HUES6 (cell line): ENCODE measurements at regions not wholly inside any gene's neighbourhood (a gene's known extent, or its start where the extent isn't known, plus 50 kb on each side); places are given as distances from the start of the nearest gene placed in this dataset.

Experiments
- H3K27ac ChIP-seq: 2 replicates; pipeline ENCODE4 v1.7.0; 2013; ENCODE audit warnings: low read depth, mild to moderate bottlenecking, low read length, inconsistent platforms
- H3K27me3 ChIP-seq: 2 replicates; pipeline ENCODE4 v1.6.1; 2013; ENCODE audit warnings: low read length; ENCODE audit not compliant: control insufficient read depth, insufficient read depth
- H3K36me3 ChIP-seq: 2 replicates; pipeline ENCODE4 v1.6.1; 2013; ENCODE audit warnings: low read length; ENCODE audit not compliant: control insufficient read depth, insufficient read depth
- H3K4me1 ChIP-seq: 2 replicates; pipeline ENCODE4 v1.6.1; 2013; ENCODE audit warnings: low read length; ENCODE audit not compliant: control insufficient read depth, insufficient read depth
- H3K4me3 ChIP-seq: 2 replicates; pipeline ENCODE4 v1.5.1; 2013; ENCODE audit warnings: low read depth, low read length
- H3K9ac ChIP-seq: one replicate; pipeline ENCODE4 v1.6.1; 2013; ENCODE audit warnings: mild to moderate bottlenecking, low read length
- H3K9me3 ChIP-seq: 2 replicates; pipeline ENCODE4 v1.6.1; 2013; ENCODE audit warnings: low read depth, low read length; ENCODE audit not compliant: control insufficient read depth, insufficient read depth

DNA sequence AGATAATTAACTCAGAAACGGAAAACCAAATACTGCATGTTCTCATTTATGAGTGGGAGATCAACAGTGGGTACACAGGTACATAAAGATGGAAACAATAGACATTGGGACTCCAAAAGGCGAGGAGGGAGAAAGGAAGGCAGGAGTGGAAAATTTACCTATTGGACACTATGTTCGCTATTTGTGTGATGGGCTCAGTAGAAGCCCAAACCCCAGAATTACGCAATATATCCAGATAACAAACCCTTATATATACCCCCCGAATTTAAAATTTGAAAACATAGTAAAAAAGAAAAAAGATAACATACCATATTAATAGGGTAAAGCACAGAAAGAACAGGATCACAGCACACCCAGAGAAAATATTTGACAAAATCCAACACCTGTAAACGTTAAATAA, 1351.7 kb upstream of the FAM98A start:
- Histone ChIP-seq H3K9ac (no peak overlapping the region), H3K27me3 (no peaks in the 10 kb centered on the region), H3K9me3 (peaks cover 3% of the 10 kb centered on the region; the same call in 1 of the 2 replicates), H3K27ac (no peak overlapping the region), H3K4me1 (no peaks in the 10 kb centered on the region; the same call in 1 of the 2 replicates), H3K36me3 (no peaks in the 10 kb centered on the region), H3K4me3 (no peak overlapping the region)

DNA sequence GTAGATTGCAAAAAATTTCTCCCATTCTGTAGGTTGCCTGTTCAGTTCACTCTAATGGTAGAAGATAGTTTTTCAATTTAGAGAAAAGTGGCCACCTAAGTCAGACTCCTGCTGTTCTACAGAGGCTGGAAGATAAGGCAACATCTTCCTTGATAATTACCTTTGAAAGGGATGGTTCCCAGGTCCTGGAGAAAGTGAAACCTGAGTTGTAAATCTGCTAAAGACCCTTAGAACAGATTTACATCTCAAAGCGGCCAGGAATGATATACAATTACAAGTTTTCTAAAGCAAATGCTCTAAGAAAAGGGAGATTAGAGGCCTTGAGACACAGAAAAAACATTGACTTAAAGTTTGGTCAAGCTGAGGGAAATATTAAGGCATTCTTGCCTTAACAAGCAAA, 1350.2 kb upstream of the FAM98A start:
- Histone ChIP-seq H3K27ac (no peak overlapping the region), H3K9me3 (peaks cover 3% of the 10 kb centered on the region; the same call in 1 of the 2 replicates), H3K36me3 (no peaks in the 10 kb centered on the region), H3K4me3 (no peak overlapping the region), H3K27me3 (no peaks in the 10 kb centered on the region), H3K9ac (no peak overlapping the region), H3K4me1 (no peaks in the 10 kb centered on the region; the same call in 1 of the 2 replicates)

DNA sequence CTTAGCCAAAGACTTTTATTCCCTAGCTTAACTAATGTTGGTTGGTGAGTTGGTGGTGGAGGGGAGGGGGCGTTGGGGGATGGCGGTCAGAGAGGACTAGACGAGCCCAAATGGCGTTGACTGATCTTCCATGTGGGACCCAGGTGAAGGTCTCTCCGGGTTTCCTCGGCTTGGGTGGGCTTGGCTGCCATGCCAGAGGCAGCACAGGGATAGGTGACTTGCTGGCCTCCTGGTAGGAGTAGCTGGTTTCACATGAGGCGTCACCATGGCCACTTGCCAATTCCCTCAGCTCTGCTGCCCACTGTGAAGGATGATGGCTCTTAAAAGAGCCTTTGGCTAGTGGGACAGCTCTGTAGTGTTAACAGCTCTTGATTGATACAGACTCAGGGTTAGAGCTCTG, 1337.0 kb upstream of the FAM98A start:
- Histone ChIP-seq H3K9me3 (no peaks in the 10 kb centered on the region), H3K27me3 (no peaks in the 10 kb centered on the region), H3K4me1 (no peaks in the 10 kb centered on the region), H3K9ac (no peak overlapping the region), H3K36me3 (no peaks in the 10 kb centered on the region), H3K27ac (no peak overlapping the region), H3K4me3 (no peak overlapping the region)

DNA sequence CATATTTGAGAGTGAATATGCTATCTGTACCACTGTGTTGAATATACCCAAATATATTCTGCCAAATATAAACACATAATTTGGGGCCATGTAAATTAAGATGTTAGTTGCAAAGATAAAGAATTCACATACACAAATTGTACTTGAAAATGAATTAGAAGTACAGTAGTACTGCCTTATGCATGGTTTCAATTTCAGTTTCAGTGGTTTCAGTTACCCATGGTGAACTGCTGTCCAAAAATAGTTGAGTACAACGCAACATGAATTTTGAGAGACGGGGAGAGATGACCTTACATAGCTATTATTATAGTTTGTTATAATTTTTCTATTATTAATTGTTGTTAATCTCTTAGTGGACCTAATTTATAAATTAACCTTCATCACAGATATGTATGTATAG, 1313.0 kb upstream of the FAM98A start:
- Histone ChIP-seq H3K9me3 (no peaks in the 10 kb centered on the region), H3K36me3 (no peaks in the 10 kb centered on the region), H3K4me1 (no peaks in the 10 kb centered on the region), H3K9ac (no peak overlapping the region), H3K4me3 (no peak overlapping the region), H3K27ac (no peak overlapping the region), H3K27me3 (no peaks in the 10 kb centered on the region)

DNA sequence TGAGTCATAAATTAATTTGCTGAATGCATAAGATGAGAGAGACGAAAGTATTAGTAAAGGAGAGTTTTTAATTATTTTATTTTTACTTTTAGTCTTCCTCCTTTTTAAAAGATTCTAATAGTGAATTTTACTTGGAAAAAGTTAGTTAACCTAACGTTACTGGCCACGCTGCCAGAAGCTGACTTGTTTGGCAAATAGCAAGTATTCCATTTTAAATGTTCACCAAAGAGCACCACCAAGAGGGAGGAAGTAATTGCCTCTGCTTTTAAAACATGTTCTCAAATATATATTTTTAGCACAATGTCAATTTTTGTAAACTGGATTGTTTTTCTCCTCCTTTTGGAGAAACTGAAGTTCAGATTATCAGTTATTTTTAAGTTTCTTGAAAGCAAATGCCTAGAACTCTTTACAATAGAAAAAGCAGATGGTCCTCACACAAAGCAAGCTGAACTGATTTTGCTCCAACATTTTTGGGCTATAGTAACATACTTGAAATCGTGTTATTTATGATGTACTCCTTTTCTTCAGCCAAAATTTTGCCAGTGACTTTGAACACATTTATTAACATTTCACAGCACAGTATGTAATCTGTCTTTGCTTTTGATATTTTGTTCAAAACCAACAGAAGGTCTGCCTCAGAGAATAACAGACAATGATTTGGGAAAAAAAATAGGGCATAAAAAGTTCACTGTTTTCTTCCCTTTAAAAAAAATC, 1311.0 kb upstream of the FAM98A start:
- no peaks in the 10 kb centered on the region for H3K9me3 ChIP-seq
- no peak overlapping the region for H3K27ac ChIP-seq
- no peaks in the 10 kb centered on the region for H3K4me1 ChIP-seq
- no peaks in the 10 kb centered on the region for H3K27me3 ChIP-seq
- no peak overlapping the region for H3K4me3 ChIP-seq
- no peaks in the 10 kb centered on the region for H3K36me3 ChIP-seq
- no peak overlapping the region for H3K9ac ChIP-seq

DNA sequence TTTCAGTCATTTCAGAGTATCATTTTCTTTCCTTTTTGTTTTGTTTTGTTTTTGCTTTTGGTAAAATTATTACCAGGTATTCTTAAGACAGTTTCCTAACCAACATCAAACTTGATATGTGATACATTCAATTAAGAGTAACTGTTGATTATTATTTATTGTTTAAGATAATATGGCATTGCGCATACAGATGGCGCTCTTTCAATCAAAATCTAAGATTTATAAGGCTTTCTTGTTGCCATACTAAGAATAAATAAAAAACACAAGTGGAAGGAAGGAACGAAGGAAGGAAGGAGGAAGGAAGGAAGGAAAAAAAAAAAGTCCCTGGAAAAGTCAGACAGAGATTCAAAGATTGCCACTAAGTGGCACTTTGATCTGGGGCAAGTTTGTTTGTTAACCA, 1308.7 kb upstream of the FAM98A start:
- Histone ChIP-seq H3K27me3 (no peaks in the 10 kb centered on the region), H3K36me3 (no peaks in the 10 kb centered on the region), H3K4me3 (no peak overlapping the region), H3K27ac (no peak overlapping the region), H3K4me1 (no peaks in the 10 kb centered on the region), H3K9me3 (no peaks in the 10 kb centered on the region), H3K9ac (no peak overlapping the region)

DNA sequence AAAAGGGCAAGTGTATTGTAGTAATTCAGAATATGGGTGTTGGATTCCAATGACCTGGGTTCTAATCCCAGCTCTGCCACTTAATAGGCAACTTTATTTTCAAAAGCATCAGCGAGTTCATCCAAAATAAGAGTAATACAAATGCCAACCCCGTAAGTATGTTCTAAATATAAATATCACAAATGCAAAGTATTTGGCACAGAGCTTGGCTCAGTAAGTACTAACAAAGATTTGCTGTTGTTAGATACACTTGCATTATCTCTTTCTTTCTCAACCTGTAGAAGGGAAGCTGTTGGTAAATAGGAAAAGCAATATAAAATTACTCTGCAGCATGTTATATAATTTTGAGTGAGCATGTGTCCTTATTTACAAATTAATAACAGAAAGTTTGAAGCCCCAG, 1302.6 kb upstream of the FAM98A start:
- Histone ChIP-seq H3K27me3 (no peaks in the 10 kb centered on the region), H3K9me3 (no peaks in the 10 kb centered on the region), H3K4me3 (no peak overlapping the region), H3K4me1 (no peaks in the 10 kb centered on the region), H3K9ac (no peak overlapping the region), H3K27ac (no peak overlapping the region), H3K36me3 (no peaks in the 10 kb centered on the region)

DNA sequence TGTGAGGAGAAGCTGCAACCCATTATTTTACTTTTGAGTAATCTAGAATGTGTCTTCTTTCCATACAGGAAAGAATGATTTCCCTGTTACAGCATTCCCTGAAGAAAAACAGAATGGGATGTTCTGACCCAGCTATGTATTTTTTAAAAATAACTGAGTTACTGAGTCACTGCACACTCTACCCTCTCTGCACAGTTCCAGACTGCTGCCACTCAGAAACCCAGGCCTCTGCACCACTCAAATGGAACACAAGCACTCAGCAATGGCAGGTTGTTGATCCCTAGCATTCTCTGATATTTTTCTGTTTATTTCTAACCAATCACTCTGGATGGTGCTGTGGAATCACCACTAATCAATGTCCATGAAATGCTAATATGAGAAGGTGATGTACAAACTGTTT, 1300.0 kb upstream of the FAM98A start:
- Histone ChIP-seq H3K9me3 (no peaks in the 10 kb centered on the region), H3K4me1 (no peaks in the 10 kb centered on the region), H3K27me3 (no peaks in the 10 kb centered on the region), H3K4me3 (no peak overlapping the region), H3K27ac (no peak overlapping the region), H3K36me3 (no peaks in the 10 kb centered on the region), H3K9ac (no peak overlapping the region)

DNA sequence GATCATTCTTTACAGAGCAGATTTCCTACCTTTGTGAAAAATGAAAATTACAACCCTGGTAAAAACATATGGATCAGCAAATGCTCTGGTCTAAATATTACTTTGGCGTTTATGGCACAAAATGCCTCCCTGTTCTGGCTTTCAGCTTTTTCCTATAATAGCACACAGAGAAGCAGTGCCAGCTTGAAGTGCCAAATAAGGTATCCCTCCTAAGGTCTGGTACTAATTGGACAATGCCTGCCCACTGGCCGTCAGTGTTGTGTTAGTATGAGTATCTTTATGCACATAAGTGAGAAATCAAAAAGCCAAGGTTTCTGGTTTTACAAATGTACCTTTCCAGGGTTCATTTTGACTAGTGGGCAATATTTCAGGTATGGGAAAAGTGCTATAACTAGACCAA, 1293.7 kb upstream of the FAM98A start:
- no peaks in the 10 kb centered on the region for H3K4me1 ChIP-seq
- H3K27me3 ChIP-seq: no peaks in the 10 kb centered on the region
- no peak overlapping the region for H3K4me3 ChIP-seq
- no peak overlapping the region for H3K9ac ChIP-seq
- H3K9me3 ChIP-seq: no peaks in the 10 kb centered on the region
- H3K27ac ChIP-seq: no peak overlapping the region
- H3K36me3 ChIP-seq: no peaks in the 10 kb centered on the region

DNA sequence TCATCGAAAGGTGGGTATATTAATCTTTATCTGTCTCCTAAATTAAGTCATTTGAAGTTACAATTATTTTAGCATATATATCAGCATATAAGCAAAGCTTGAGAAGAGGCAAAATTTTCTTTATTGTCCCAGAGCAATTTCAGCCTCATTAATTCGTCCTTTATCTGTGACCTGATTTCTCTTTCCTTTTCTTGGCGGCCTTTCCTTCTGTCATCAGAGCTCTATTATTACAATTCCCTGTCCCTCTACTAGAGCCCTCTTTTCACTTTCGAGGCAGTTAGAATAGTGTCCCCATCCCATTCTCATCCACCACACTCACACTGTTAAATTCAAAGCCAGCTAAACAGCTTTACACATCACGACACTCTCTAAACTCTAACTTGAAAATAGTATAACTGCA, 1293.2 kb upstream of the FAM98A start:
- Histone ChIP-seq H3K27ac (no peak overlapping the region), H3K9me3 (no peaks in the 10 kb centered on the region), H3K4me3 (no peak overlapping the region)

DNA sequence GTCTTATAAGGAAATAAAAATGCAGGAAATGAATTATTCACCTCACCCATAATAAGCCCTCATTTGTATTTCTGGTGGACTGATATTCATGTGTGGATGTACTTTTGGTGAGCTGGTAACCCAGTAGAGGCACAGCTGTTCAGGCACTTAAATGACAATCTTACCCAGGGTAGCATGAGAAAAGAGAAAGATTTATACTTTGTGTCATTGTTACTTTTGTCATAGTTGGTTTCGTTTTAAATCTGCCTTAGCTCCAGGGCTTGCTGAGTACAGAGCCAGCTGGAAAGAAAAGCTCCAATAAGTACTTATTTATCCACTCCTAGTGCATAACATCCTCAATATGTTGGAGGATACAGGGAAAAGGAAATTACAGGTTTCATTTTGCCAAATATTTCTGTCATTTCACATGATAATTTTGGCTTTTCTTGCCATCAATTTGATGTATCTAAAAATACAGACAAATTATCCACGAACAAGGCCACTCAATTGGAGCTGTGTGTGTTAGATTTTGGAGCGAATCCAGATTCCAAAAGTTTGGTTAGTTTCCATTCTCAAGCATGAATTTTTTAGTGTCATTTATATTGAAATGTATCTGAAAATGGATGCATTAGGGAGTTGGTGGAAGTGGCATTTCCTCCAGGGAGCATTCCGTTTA, 1276.1 kb upstream of the FAM98A start:
- H3K27ac ChIP-seq: no peak overlapping the region
- peaks cover 3% of the 10 kb centered on the region; the same call in 1 of the 2 replicates for H3K4me1 ChIP-seq
- no peak overlapping the region for H3K4me3 ChIP-seq
- no peaks in the 10 kb centered on the region for H3K9me3 ChIP-seq
- H3K27me3 ChIP-seq: no peaks in the 10 kb centered on the region
- H3K9ac ChIP-seq: no peak overlapping the region
- H3K36me3 ChIP-seq: no peaks in the 10 kb centered on the region

More for the DNA sequence above, 1293.2 kb upstream of the FAM98A start:
- no peaks in the 10 kb centered on the region for H3K36me3 ChIP-seq
- no peaks in the 10 kb centered on the region for H3K27me3 ChIP-seq
- no peak overlapping the region for H3K9ac ChIP-seq
- H3K4me1 ChIP-seq: no peaks in the 10 kb centered on the region
